Gastrocnemius medialis (tissue), 4 donors: ENCODE measurements at regions not wholly inside any gene's neighbourhood (a gene's known extent, or its start where the extent isn't known, plus 50 kb on each side); places are given as distances from the start of the nearest gene placed in this dataset.

ENCODE experiments used
- ATAC-seq, 2 donors: fragments of 150-250 bp; one replicate each; pipeline ENCODE4 v1.9.1; 2016
- DNase-seq, 2 donors: peaks; one replicate each; pipeline ENCODE4 v3.0.0-alpha.2; 2019
- H3K27ac ChIP-seq, 4 donors: fragments of 200-600 bp; sonication (generic); 1 replicate in 1 of 4; 2 replicates in 3 of 4; pipeline ENCODE4 v1.5.1; 2016 to 2018; ENCODE audit warnings: mild to moderate bottlenecking in 2 of 4, moderate library complexity in 1 of 4
- H3K27me3 ChIP-seq, 3 donors: fragments of 200-600 bp; sonication (generic) in 2 of 3; 1 replicate in 1 of 3; 2 replicates in 2 of 3; pipeline versions ENCODE4 v1.5.1 to v1.6.0; 2016 to 2019; ENCODE audit warnings: mild to moderate bottlenecking in 1 of 3, moderate library complexity in 1 of 3
- H3K36me3 ChIP-seq, 2 donors: fragments of 200-600 bp; sonication (generic) in 1 of 2; one replicate each; pipeline ENCODE4 v1.5.1; 2017 to 2018
- H3K4me1 ChIP-seq, 2 donors: fragments of 200-600 bp; sonication (generic) in 1 of 2; one replicate each; pipeline ENCODE4 v1.5.1; 2016 to 2017; ENCODE audit warnings: mild to moderate bottlenecking in 2 of 2
- H3K4me3 ChIP-seq, 4 donors: fragments of 200-600 bp; sonication (generic) in 3 of 4; 1 replicate in 1 of 4; 2 replicates in 3 of 4; pipeline ENCODE4 v1.5.1; 2016 to 2019; ENCODE audit warnings: mild to moderate bottlenecking in 2 of 4
- H3K9me3 ChIP-seq, 3 donors: fragments of 200-600 bp; sonication (generic) in 2 of 3; 1 replicate in 1 of 3; 2 replicates in 2 of 3; pipeline ENCODE4 v1.5.1; 2016 to 2019
- CTCF ChIP-seq, 5 experiments: fragments of 450-650 bp in 3 of 5; fragments of 200-600 bp in 2 of 5; sonication (generic) in 2 of 5; IDR thresholded peaks in 4 of 5; conservative IDR thresholded peaks in 1 of 5; 1 replicate in 4 of 5; 2 replicates in 1 of 5; pipeline ENCODE4 v1.5.1; 2016 to 2019; ENCODE audit warnings: antibody characterized with exemption in 5 of 5, mild to moderate bottlenecking in 3 of 5, moderate library complexity in 3 of 5
- POLR2A ChIP-seq, 2 donors: fragments of 450-650 bp; IDR thresholded peaks; one replicate each; pipeline ENCODE4 v1.6.1; 2017; ENCODE audit warnings: antibody characterized with exemption in 2 of 2, mild to moderate bottlenecking in 2 of 2, moderate library complexity in 2 of 2
- in situ Hi-C, 4 donors: fragments of 200-750 bp; cut with MboI; loops; one replicate each; pipeline versions ENCODE4 v1.15.0 to v1.8.0; 2017; ENCODE audit warnings: low sequenced_read_pairs in 4 of 4
- intact Hi-C: fragments of 100-400 bp; cut with DNase I; formaldehyde crosslinking; loops from one replicate; pipeline ENCODE4 v1.15.1; 2023; ENCODE audit warnings: low total_unique reads

GRCh38 chr4:54378461-54378860 is 149.4 kb downstream of the PDGFRA start:
- in situ Hi-C loops (loop anchor here in 1 of 4 donors (10.0 kb wide), 1 partner anchor 56 kb away; no protein-coding TSS in a partner anchor), intact Hi-C loops (no loop called here)
- no peak for TF ChIP-seq POLR2A (IDR thresholded peaks at IDR 0.05)
- TF ChIP-seq CTCF (IDR thresholded peaks at IDR 0.05 in 4 of 5, conservative IDR thresholded peaks at IDR 0.05 in 1 of 5) = no peak
- ATAC-seq = no peak
- H3K27ac ChIP-seq = no peak overlapping the region
- H3K27me3 ChIP-seq = no peaks in the 10 kb centered on the region
- no peaks in the 10 kb centered on the region for H3K4me1 ChIP-seq
- no peak overlapping the region for H3K4me3 ChIP-seq
- no peaks in the 10 kb centered on the region for H3K9me3 ChIP-seq
- DNase-seq = no peak
- H3K36me3 ChIP-seq = no peaks in the 10 kb centered on the region

DNA sequence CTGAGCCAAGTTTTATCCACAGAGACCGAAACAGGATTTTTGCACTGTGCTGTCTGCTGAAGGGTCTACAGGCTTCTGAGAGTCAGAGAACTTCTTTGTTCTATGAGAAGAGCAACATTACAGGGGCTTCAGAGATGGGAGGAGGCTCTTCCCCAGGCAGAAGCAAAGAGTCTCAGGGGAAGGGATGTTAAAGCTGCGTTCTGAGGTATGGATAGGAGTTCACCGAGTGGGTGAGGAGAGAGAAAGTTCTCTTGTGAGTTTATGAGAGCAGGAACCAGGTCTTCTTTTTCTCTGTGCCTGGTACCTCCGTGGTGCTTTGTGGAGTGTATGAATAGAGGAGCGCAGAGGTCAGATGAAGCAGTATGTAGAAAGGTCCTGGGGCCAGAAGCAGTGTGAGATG is 155.1 kb downstream of the PDGFRA start:
- no peaks in the 10 kb centered on the region for H3K9me3 ChIP-seq
- ATAC-seq (no peak), DNase-seq (no peak)
- no peaks in the 10 kb centered on the region for H3K27me3 ChIP-seq
- TF ChIP-seq POLR2A (IDR thresholded peaks at IDR 0.05) (no peak), CTCF (IDR thresholded peaks at IDR 0.05 in 4 of 5, conservative IDR thresholded peaks at IDR 0.05 in 1 of 5) (no peak)
- no peak overlapping the region for H3K27ac ChIP-seq
- H3K4me1 ChIP-seq = no peaks in the 10 kb centered on the region
- H3K36me3 ChIP-seq = no peaks in the 10 kb centered on the region
- H3K4me3 ChIP-seq = no peak overlapping the region
- intact Hi-C loops (no loop called here), in situ Hi-C loops (no loop called here)

DNA sequence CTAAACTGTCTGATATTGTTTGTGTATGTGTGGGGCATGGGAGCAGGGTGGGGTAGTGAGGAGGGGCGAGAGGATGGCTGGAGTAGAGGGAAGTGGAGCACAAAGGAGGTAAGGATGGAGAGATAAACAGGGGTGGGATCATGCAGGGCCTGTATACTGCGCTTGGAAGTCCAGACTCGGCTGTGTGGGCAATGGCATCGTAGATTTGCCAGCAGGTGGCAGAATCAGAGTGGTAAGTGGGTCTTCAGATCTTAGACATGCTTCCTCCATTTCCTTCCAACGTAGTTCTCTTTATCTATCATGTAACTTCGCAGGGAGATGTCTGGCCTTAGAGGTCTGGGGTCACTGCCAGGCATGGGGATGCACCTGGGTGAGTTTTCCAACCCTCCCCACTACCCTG is 155.5 kb downstream of the PDGFRA start:
- Histone ChIP-seq H3K36me3 (no peaks in the 10 kb centered on the region), H3K4me3 (no peak overlapping the region), H3K9me3 (no peaks in the 10 kb centered on the region), H3K27ac (no peak overlapping the region), H3K27me3 (no peaks in the 10 kb centered on the region), H3K4me1 (no peaks in the 10 kb centered on the region)
- intact Hi-C loops = no loop called here
- in situ Hi-C loops = no loop called here
- TF ChIP-seq POLR2A (IDR thresholded peaks at IDR 0.05) (no peak), CTCF (IDR thresholded peaks at IDR 0.05 in 4 of 5, conservative IDR thresholded peaks at IDR 0.05 in 1 of 5) (peak in 2 of 5 experiments; percentile 30 to 32)
- no peak for DNase-seq
- ATAC-seq = no peak

- H3K36me3 ChIP-seq = no peaks in the 10 kb centered on the region
- TF ChIP-seq POLR2A (IDR thresholded peaks at IDR 0.05) (no peak), CTCF (IDR thresholded peaks at IDR 0.05 in 4 of 5, conservative IDR thresholded peaks at IDR 0.05 in 1 of 5) (no peak)
- in situ Hi-C loops = no loop called here
Observed at GRCh38 chr4:54386042-54386669, 157.1 kb downstream of the PDGFRA start.

DNA sequence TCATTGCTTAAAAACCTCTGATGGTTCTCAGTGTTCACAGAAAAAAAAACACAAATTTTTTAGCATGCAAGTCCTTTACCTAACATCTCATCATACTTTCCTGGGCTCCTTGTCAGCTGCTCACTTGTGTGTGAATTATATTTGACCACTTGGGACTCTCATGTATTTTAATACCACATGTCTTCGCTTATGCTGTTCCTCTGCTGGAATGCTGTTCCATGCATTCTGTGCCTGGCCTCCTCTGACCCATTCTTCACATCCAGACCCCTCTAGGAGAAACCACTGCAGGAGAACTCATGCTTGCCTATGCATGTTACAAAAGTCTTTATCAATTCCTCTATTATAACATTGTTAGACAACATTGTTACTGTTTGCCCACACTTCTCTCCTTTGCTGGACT is 157.6 kb downstream of the PDGFRA start:
- no peak overlapping the region for H3K27ac ChIP-seq
- H3K27me3 ChIP-seq = no peaks in the 10 kb centered on the region
- H3K4me1 ChIP-seq = no peaks in the 10 kb centered on the region
- intact Hi-C loops = no loop called here
- no peaks in the 10 kb centered on the region for H3K36me3 ChIP-seq
- ATAC-seq = no peak
- TF ChIP-seq CTCF (IDR thresholded peaks at IDR 0.05 in 4 of 5, conservative IDR thresholded peaks at IDR 0.05 in 1 of 5) (no peak), POLR2A (IDR thresholded peaks at IDR 0.05) (no peak)
- no peak overlapping the region for H3K4me3 ChIP-seq
- DNase-seq = no peak
- in situ Hi-C loops = no loop called here
- no peaks in the 10 kb centered on the region for H3K9me3 ChIP-seq

More at GRCh38 chr4:54386042-54386669, 157.1 kb downstream of the PDGFRA start:
- Histone ChIP-seq H3K4me3 (no peak overlapping the region), H3K27ac (no peak overlapping the region), H3K4me1 (no peaks in the 10 kb centered on the region), H3K27me3 (no peaks in the 10 kb centered on the region), H3K9me3 (no peaks in the 10 kb centered on the region)
- DNase-seq (no peak), ATAC-seq (no peak)
- intact Hi-C loops = no loop called here
